ENCODE measurements at regions not wholly inside any gene's neighbourhood (a gene's known extent, or its start where the extent isn't known, plus 50 kb on each side); places are given as distances from the start of the nearest gene placed in this dataset.

GRCh38 chr18:45254709-45255082 is 360.6 kb upstream of the SLC14A2 start:
- no peak for DNase-seq (ENCODE audit: low read depth, low spot score)
- dilution Hi-C loops (cut with MboI; ENCODE audit: extremely low pct_ligation_motif_present, low sequenced_read_pairs): no loop called here
- Histone ChIP-seq H3K4me2 (ENCODE audit: control insufficient read depth, extremely low read depth, insufficient read depth, low read depth, low read length) (no peak overlapping the region), H3K27me3 (ENCODE audit: control insufficient read depth, extremely low read depth, insufficient read depth, low read length) (no peaks in the 10 kb centered on the region), H2AFZ (ENCODE audit: control insufficient read depth, low read length) (no peak overlapping the region), H3K79me2 (ENCODE audit: control insufficient read depth, insufficient read depth, low read length) (no peaks in the 10 kb centered on the region), H3K9me1 (ENCODE audit: control insufficient read depth, extremely low read depth, insufficient read depth, low read length) (no peaks in the 10 kb centered on the region), H3K4me3 (ENCODE audit: control insufficient read depth in 2 of 3, extremely low read depth in 1 of 3, insufficient read depth in 2 of 3, low read depth in 1 of 3, low read length in 3 of 3) (no peak overlapping the region), H3K9me3 (ENCODE audit: control insufficient read depth, low read depth, low read length) (no peaks in the 10 kb centered on the region), H4K20me1 (ENCODE audit: control insufficient read depth, extremely low read depth, insufficient read depth, low read length) (no peaks in the 10 kb centered on the region), H3K4me1 (ENCODE audit: control insufficient read depth, extremely low read depth, insufficient read depth, low read length) (no peaks in the 10 kb centered on the region), H3K27ac (ENCODE audit: control insufficient read depth, insufficient read depth, low read length) (no peak overlapping the region), H3K36me3 (ENCODE audit: control insufficient read depth in 2 of 2, extremely low read depth in 1 of 2, insufficient read depth in 2 of 2, low read length in 2 of 2) (no peaks in the 10 kb centered on the region), H3K9ac (ENCODE audit: control insufficient read depth, extremely low read depth, insufficient read depth, low read length) (no peak overlapping the region)
- TF ChIP-seq, protein P1, sequence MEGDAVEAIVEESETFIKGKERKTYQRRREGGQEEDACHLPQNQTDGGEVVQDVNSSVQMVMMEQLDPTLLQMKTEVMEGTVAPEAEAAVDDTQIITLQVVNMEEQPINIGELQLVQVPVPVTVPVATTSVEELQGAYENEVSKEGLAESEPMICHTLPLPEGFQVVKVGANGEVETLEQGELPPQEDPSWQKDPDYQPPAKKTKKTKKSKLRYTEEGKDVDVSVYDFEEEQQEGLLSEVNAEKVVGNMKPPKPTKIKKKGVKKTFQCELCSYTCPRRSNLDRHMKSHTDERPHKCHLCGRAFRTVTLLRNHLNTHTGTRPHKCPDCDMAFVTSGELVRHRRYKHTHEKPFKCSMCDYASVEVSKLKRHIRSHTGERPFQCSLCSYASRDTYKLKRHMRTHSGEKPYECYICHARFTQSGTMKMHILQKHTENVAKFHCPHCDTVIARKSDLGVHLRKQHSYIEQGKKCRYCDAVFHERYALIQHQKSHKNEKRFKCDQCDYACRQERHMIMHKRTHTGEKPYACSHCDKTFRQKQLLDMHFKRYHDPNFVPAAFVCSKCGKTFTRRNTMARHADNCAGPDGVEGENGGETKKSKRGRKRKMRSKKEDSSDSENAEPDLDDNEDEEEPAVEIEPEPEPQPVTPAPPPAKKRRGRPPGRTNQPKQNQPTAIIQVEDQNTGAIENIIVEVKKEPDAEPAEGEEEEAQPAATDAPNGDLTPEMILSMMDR (optimal IDR thresholded peaks at IDR 0.05 in 1 of 3, IDR thresholded peaks at IDR 0.05 in 1 of 3, conservative IDR thresholded peaks at IDR 0.05 in 1 of 3; ENCODE audit: extremely low read depth in 1 of 3, insufficient read depth in 2 of 3, low read length in 3 of 3): no peak
- TF ChIP-seq EZH2 (IDR thresholded peaks at IDR 0.05; ENCODE audit: low read length): no peak
- no peak for FAIRE-seq

DNA sequence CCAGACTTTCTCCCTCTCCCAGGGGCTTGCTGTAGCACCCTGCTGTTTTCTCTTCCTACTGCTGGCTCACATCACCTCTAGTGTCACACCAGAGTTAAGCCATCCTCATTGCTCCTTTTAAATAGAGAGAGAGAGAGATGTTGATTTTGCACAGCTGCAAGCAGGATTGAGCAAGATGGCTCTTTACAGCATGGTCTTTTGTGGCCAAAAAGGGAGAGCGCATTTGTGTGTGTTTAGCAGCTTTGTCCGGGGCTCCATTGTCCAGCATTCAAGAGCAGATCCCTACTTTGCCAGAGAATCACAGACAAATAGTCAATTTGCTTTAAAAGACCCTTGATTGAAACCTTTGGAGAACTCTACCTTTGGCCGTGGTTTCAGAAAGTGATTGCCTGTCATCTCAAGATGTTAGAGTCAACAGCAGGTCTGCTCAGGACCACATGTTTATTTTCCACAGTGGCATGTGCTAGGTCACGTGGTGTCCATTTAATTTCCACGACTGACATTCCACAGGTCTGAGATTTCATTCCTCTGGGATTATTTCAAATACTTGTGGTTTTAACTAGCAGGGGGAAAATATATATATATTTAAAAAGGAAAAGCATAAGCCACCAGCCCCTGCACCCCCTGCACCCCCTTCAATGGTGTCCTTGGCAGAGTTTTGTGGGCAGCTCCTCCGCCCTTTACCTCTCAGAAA is 359.9 kb upstream of the SLC14A2 start:
- Histone ChIP-seq H3K4me1 (ENCODE audit: control insufficient read depth, extremely low read depth, insufficient read depth, low read length) (no peaks in the 10 kb centered on the region), H3K9me1 (ENCODE audit: control insufficient read depth, extremely low read depth, insufficient read depth, low read length) (no peaks in the 10 kb centered on the region), H3K79me2 (ENCODE audit: control insufficient read depth, insufficient read depth, low read length) (no peaks in the 10 kb centered on the region), H3K4me2 (ENCODE audit: control insufficient read depth, extremely low read depth, insufficient read depth, low read depth, low read length) (no peak overlapping the region), H4K20me1 (ENCODE audit: control insufficient read depth, extremely low read depth, insufficient read depth, low read length) (no peaks in the 10 kb centered on the region), H2AFZ (ENCODE audit: control insufficient read depth, low read length) (no peak overlapping the region), H3K36me3 (ENCODE audit: control insufficient read depth in 2 of 2, extremely low read depth in 1 of 2, insufficient read depth in 2 of 2, low read length in 2 of 2) (no peaks in the 10 kb centered on the region), H3K9ac (ENCODE audit: control insufficient read depth, extremely low read depth, insufficient read depth, low read length) (no peak overlapping the region), H3K9me3 (ENCODE audit: control insufficient read depth, low read depth, low read length) (no peaks in the 10 kb centered on the region), H3K4me3 (ENCODE audit: control insufficient read depth in 2 of 3, extremely low read depth in 1 of 3, insufficient read depth in 2 of 3, low read depth in 1 of 3, low read length in 3 of 3) (no peak overlapping the region), H3K27me3 (ENCODE audit: control insufficient read depth, extremely low read depth, insufficient read depth, low read length) (no peaks in the 10 kb centered on the region), H3K27ac (ENCODE audit: control insufficient read depth, insufficient read depth, low read length) (no peak overlapping the region)
- no peak for DNase-seq (ENCODE audit: low read depth, low spot score)
- FAIRE-seq: no peak
- TF ChIP-seq, protein P1 (optimal IDR thresholded peaks at IDR 0.05 in 1 of 3, IDR thresholded peaks at IDR 0.05 in 1 of 3, conservative IDR thresholded peaks at IDR 0.05 in 1 of 3; ENCODE audit: extremely low read depth in 1 of 3, insufficient read depth in 2 of 3, low read length in 3 of 3): no peak
- TF ChIP-seq EZH2 (IDR thresholded peaks at IDR 0.05; ENCODE audit: low read length): no peak
- dilution Hi-C loops (cut with MboI; ENCODE audit: extremely low pct_ligation_motif_present, low sequenced_read_pairs): no loop called here
